HEK293T (cell line): ENCODE measurements at regions not wholly inside any gene's neighbourhood (a gene's known extent, or its start where the extent isn't known, plus 50 kb on each side); places are given as distances from the start of the nearest gene placed in this dataset.

ENCODE experiments used
- CTBP1 ChIP-seq: fragments of 450-650 bp; IDR thresholded peaks from 2 replicates; pipeline ENCODE4 v1.6.1; 2016; ENCODE audit warnings: borderline replicate concordance
- FOXK2 ChIP-seq: fragments of 450-650 bp; IDR thresholded peaks from 2 replicates; pipeline ENCODE4 v1.6.1; 2016; ENCODE audit warnings: mild to moderate bottlenecking
- FOXM1 ChIP-seq: fragments of 450-650 bp; IDR thresholded peaks from 2 replicates; pipeline ENCODE4 v1.6.1; 2017; ENCODE audit warnings: mild to moderate bottlenecking, borderline replicate concordance
- NFRKB ChIP-seq: fragments of 450-650 bp; IDR thresholded peaks from 2 replicates; pipeline ENCODE4 v1.6.1; 2016; ENCODE audit warnings: mild to moderate bottlenecking, moderate library complexity
- SP1 ChIP-seq: fragments of 450-650 bp; IDR thresholded peaks from 2 replicates; pipeline ENCODE4 v1.6.1; 2017
- SUZ12 ChIP-seq: fragments of 450-650 bp; IDR thresholded peaks from 2 replicates; pipeline ENCODE4 v1.6.1; 2016; ENCODE audit warnings: mild to moderate bottlenecking
- TARDBP ChIP-seq: fragments of 450-650 bp; IDR thresholded peaks from 2 replicates; pipeline ENCODE4 v1.6.1; 2016
- ZNF384 ChIP-seq: fragments of 450-650 bp; IDR thresholded peaks from 2 replicates; pipeline ENCODE4 v1.6.1; 2016
- TF ChIP-seq, protein P1 (sequence below): fragments of 450-650 bp; IDR thresholded peaks from 2 replicates; pipeline ENCODE4 v1.6.1; 2016

DNA sequence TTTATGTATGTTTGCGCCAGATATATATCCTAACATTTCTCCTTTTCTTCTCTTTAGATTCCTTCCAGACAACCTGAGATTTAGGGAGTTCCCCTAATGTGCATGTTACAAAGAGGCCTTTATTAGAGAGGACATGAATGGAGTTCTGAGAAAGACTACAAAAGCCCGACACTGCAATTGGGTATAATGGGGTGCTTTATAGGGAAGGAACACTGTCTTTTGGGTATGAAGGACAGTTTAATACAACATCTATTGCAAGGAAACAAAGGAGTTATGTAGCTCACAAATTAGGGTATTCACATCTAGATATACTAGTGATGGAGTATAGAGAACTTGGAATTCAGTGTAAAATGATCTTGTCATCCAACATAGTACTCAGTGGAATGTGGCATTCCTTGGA is 383.8 kb downstream of the FIGN start:
- TF ChIP-seq, protein P1, sequence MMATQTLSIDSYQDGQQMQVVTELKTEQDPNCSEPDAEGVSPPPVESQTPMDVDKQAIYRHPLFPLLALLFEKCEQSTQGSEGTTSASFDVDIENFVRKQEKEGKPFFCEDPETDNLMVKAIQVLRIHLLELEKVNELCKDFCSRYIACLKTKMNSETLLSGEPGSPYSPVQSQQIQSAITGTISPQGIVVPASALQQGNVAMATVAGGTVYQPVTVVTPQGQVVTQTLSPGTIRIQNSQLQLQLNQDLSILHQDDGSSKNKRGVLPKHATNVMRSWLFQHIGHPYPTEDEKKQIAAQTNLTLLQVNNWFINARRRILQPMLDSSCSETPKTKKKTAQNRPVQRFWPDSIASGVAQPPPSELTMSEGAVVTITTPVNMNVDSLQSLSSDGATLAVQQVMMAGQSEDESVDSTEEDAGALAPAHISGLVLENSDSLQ = no peak
- no peak for TF ChIP-seq FOXK2
- no peak for TF ChIP-seq TARDBP
- TF ChIP-seq FOXM1 = no peak
- no peak for TF ChIP-seq CTBP1
- no peak for TF ChIP-seq SP1
- TF ChIP-seq NFRKB = no peak
- no peak for TF ChIP-seq ZNF384
- no peak for TF ChIP-seq SUZ12
